ENCODE measurements at regions not wholly inside any gene's neighbourhood (a gene's known extent, or its start where the extent isn't known, plus 50 kb on each side); places are given as distances from the start of the nearest gene placed in this dataset.
"Not testable (repeated sequence)": the region's sequence is repeated elsewhere in the genome, so short reads cannot be mapped to it uniquely, and the experiment has no call there.

- TF ChIP-seq EZH2 (IDR thresholded peaks at IDR 0.05; ENCODE audit: borderline replicate concordance, low read length); CTCF (IDR thresholded peaks at IDR 0.05; ENCODE audit: low read length): not testable (repeated sequence)
Measured at GRCh38 chr7:110514975-110515551, 575.9 kb upstream of the LRRN3 start.
